Activated CD4-positive, alpha-beta T cell treated with anti-CD3 and anti-CD28 coated beads, Interleukin-2, amount 10 ng/mL, durations not matched to agents 7 days and 5 days (primary cell): ENCODE measurements at regions not wholly inside any gene's neighbourhood (a gene's known extent, or its start where the extent isn't known, plus 50 kb on each side); places are given as distances from the start of the nearest gene placed in this dataset.

Experiments used
- CTCF ChIA-PET: fragments of 350-600 bp; sonication (Branson Sonifier 250); formaldehyde crosslinking; loops from one replicate; lab custom pipeline; 2021; ENCODE audit warnings: antibody characterized with exemption; lab: Charles Lee
- POLR2A ChIA-PET: fragments of 350-600 bp; sonication (Branson Sonifier 250); formaldehyde crosslinking; loops from one replicate; lab custom pipeline; 2021; ENCODE audit warnings: antibody characterized with exemption; lab: Charles Lee
- DNase-seq: peaks from one replicate; pipeline ENCODE4 v3.0.0-alpha.2; 2020
- H3K27ac Mint-ChIP-seq: one replicate; pipeline ENCODE4 v1.8.0; 2021; ENCODE audit warnings: mild to moderate bottlenecking, moderate library complexity, mixed read lengths
- H3K27me3 Mint-ChIP-seq: one replicate; pipeline ENCODE4 v1.8.0; 2021; ENCODE audit warnings: mixed read lengths
- H3K36me3 Mint-ChIP-seq: one replicate; pipeline ENCODE4 v1.8.0; 2021; ENCODE audit warnings: low read depth, mixed read lengths
- H3K4me1 Mint-ChIP-seq: one replicate; pipeline ENCODE4 v1.8.0; 2021; ENCODE audit warnings: mixed read lengths
- H3K4me3 Mint-ChIP-seq: one replicate; pipeline ENCODE4 v1.8.0; 2021; ENCODE audit warnings: mild to moderate bottlenecking, moderate library complexity, mixed read lengths
- H3K9me3 Mint-ChIP-seq: one replicate; pipeline ENCODE4 v1.8.0; 2021; ENCODE audit warnings: mixed read lengths

GRCh38 chr1:221457685-221458446 lies 284.0 kb downstream of the DUSP10 start:
- H3K4me3 Mint-ChIP-seq: no peak overlapping the region
- no peaks in the 10 kb centered on the region for H3K9me3 Mint-ChIP-seq
- ChIA-PET CTCF (no interaction called here), POLR2A (no interaction called here)
- no peak overlapping the region for H3K27ac Mint-ChIP-seq
- H3K27me3 Mint-ChIP-seq: peaks cover 26% of the 10 kb centered on the region
- H3K4me1 Mint-ChIP-seq: no peaks in the 10 kb centered on the region
- H3K36me3 Mint-ChIP-seq: no peaks in the 10 kb centered on the region
- no peak for DNase-seq

- peaks cover 23% of the 10 kb centered on the region for H3K27me3 Mint-ChIP-seq
- CTCF ChIA-PET: no interaction called here
- H3K36me3 Mint-ChIP-seq: no peaks in the 10 kb centered on the region
- no peak overlapping the region for H3K27ac Mint-ChIP-seq
- POLR2A ChIA-PET: no interaction called here
- H3K4me1 Mint-ChIP-seq: no peaks in the 10 kb centered on the region
- H3K9me3 Mint-ChIP-seq: no peaks in the 10 kb centered on the region
- H3K4me3 Mint-ChIP-seq: no peak overlapping the region
- DNase-seq: no peak
Observed at GRCh38 chr1:221458447-221459156, 283.3 kb downstream of the DUSP10 start.

- Mint-ChIP-seq H3K36me3 (no peaks in the 10 kb centered on the region), H3K27ac (no peak overlapping the region), H3K27me3 (peaks cover 23% of the 10 kb centered on the region), H3K4me1 (no peaks in the 10 kb centered on the region), H3K4me3 (no peak overlapping the region), H3K9me3 (no peaks in the 10 kb centered on the region)
- DNase-seq: no peak
- ChIA-PET CTCF (no interaction called here), POLR2A (no interaction called here)
Observed at GRCh38 chr1:221459558-221459957, 282.3 kb downstream of the DUSP10 start.

- no peak overlapping the region for H3K4me3 Mint-ChIP-seq
- ChIA-PET CTCF (no interaction called here), POLR2A (no interaction called here)
- H3K27me3 Mint-ChIP-seq: peaks cover 19% of the 10 kb centered on the region
- no peak for DNase-seq
- no peaks in the 10 kb centered on the region for H3K4me1 Mint-ChIP-seq
- H3K27ac Mint-ChIP-seq: no peak overlapping the region
- no peaks in the 10 kb centered on the region for H3K9me3 Mint-ChIP-seq
- H3K36me3 Mint-ChIP-seq: no peaks in the 10 kb centered on the region
Observed at GRCh38 chr1:221462345-221462744, 279.5 kb downstream of the DUSP10 start.

GRCh38 chr1:221468546-221468945 lies 273.3 kb downstream of the DUSP10 start:
- Mint-ChIP-seq H3K36me3 (no peaks in the 10 kb centered on the region), H3K4me3 (no peak overlapping the region), H3K9me3 (no peaks in the 10 kb centered on the region), H3K27me3 (peaks cover 20% of the 10 kb centered on the region), H3K4me1 (no peaks in the 10 kb centered on the region), H3K27ac (no peak overlapping the region)
- POLR2A ChIA-PET: no interaction called here
- CTCF ChIA-PET: no interaction called here
- no peak for DNase-seq

GRCh38 chr1:221469476-221469875 lies 272.4 kb downstream of the DUSP10 start:
- no peak overlapping the region for H3K27ac Mint-ChIP-seq
- no peaks in the 10 kb centered on the region for H3K36me3 Mint-ChIP-seq
- no peak overlapping the region for H3K4me3 Mint-ChIP-seq
- no peak for DNase-seq
- peaks cover 20% of the 10 kb centered on the region for H3K27me3 Mint-ChIP-seq
- ChIA-PET CTCF (no interaction called here), POLR2A (no interaction called here)
- H3K4me1 Mint-ChIP-seq: no peaks in the 10 kb centered on the region
- no peaks in the 10 kb centered on the region for H3K9me3 Mint-ChIP-seq

- POLR2A ChIA-PET: no interaction called here
- no peaks in the 10 kb centered on the region for H3K4me1 Mint-ChIP-seq
- no peak overlapping the region for H3K27ac Mint-ChIP-seq
- H3K9me3 Mint-ChIP-seq: no peaks in the 10 kb centered on the region
- peaks cover 20% of the 10 kb centered on the region for H3K27me3 Mint-ChIP-seq
- no peak overlapping the region for H3K4me3 Mint-ChIP-seq
- no peaks in the 10 kb centered on the region for H3K36me3 Mint-ChIP-seq
- CTCF ChIA-PET: interaction anchor here (1.1 kb wide), 1 partner anchor 13 kb away, joined by 3 read pairs; no protein-coding TSS in a partner anchor
- DNase-seq: no peak
Observed at GRCh38 chr1:221470000-221470698, 271.7 kb downstream of the DUSP10 start.

- H3K4me3 Mint-ChIP-seq: no peak overlapping the region
- ChIA-PET CTCF (interaction anchor here (0.6 kb wide), 1 partner anchor 622 kb away, joined by 3 read pairs; no protein-coding TSS in a partner anchor), POLR2A (no interaction called here)
- H3K9me3 Mint-ChIP-seq: no peaks in the 10 kb centered on the region
- DNase-seq: no peak
- H3K4me1 Mint-ChIP-seq: no peaks in the 10 kb centered on the region
- H3K27ac Mint-ChIP-seq: no peak overlapping the region
- no peaks in the 10 kb centered on the region for H3K36me3 Mint-ChIP-seq
- H3K27me3 Mint-ChIP-seq: peaks cover 23% of the 10 kb centered on the region
Observed at GRCh38 chr1:221473411-221473810, 268.5 kb downstream of the DUSP10 start.

GRCh38 chr1:221477252-221477651 lies 264.6 kb downstream of the DUSP10 start:
- ChIA-PET POLR2A (no interaction called here), CTCF (interaction anchor here (0.7 kb wide), 1 partner anchor 694 kb away, joined by 3 read pairs; no protein-coding TSS in a partner anchor)
- no peak overlapping the region for H3K4me3 Mint-ChIP-seq
- no peaks in the 10 kb centered on the region for H3K9me3 Mint-ChIP-seq
- H3K27me3 Mint-ChIP-seq: peaks cover 11% of the 10 kb centered on the region
- H3K36me3 Mint-ChIP-seq: no peaks in the 10 kb centered on the region
- no peaks in the 10 kb centered on the region for H3K4me1 Mint-ChIP-seq
- DNase-seq: no peak
- no peak overlapping the region for H3K27ac Mint-ChIP-seq

- Mint-ChIP-seq H3K4me1 (no peaks in the 10 kb centered on the region), H3K27me3 (peaks cover 6% of the 10 kb centered on the region), H3K9me3 (no peaks in the 10 kb centered on the region), H3K4me3 (no peak overlapping the region), H3K27ac (no peak overlapping the region), H3K36me3 (no peaks in the 10 kb centered on the region)
- DNase-seq: peak; percentile 52
- ChIA-PET CTCF (interaction anchor here (0.6 to 1.7 kb wide), 6 partner anchors 98 to 693 kb away, joined by 3 to 5 read pairs (median 3); no protein-coding TSS in a partner anchor), POLR2A (no interaction called here)
Observed at GRCh38 chr1:221478050-221478949, 263.6 kb downstream of the DUSP10 start.

- Mint-ChIP-seq H3K9me3 (no peaks in the 10 kb centered on the region), H3K4me1 (no peaks in the 10 kb centered on the region), H3K4me3 (no peak overlapping the region), H3K27me3 (no peaks in the 10 kb centered on the region), H3K36me3 (no peaks in the 10 kb centered on the region), H3K27ac (no peak overlapping the region)
- no peak for DNase-seq
- CTCF ChIA-PET: no interaction called here
- POLR2A ChIA-PET: no interaction called here
Observed at GRCh38 chr1:221487781-221488524, 253.9 kb downstream of the DUSP10 start.

- Mint-ChIP-seq H3K9me3 (no peaks in the 10 kb centered on the region), H3K27me3 (no peaks in the 10 kb centered on the region), H3K27ac (no peak overlapping the region), H3K36me3 (no peaks in the 10 kb centered on the region), H3K4me1 (no peaks in the 10 kb centered on the region), H3K4me3 (no peak overlapping the region)
- DNase-seq: no peak
- POLR2A ChIA-PET: no interaction called here
- CTCF ChIA-PET: no interaction called here
Observed at GRCh38 chr1:221488550-221488949, 253.3 kb downstream of the DUSP10 start.
